ENCODE measurements at regions not wholly inside any gene's neighbourhood (a gene's known extent, or its start where the extent isn't known, plus 50 kb on each side); places are given as distances from the start of the nearest gene placed in this dataset.

DNA sequence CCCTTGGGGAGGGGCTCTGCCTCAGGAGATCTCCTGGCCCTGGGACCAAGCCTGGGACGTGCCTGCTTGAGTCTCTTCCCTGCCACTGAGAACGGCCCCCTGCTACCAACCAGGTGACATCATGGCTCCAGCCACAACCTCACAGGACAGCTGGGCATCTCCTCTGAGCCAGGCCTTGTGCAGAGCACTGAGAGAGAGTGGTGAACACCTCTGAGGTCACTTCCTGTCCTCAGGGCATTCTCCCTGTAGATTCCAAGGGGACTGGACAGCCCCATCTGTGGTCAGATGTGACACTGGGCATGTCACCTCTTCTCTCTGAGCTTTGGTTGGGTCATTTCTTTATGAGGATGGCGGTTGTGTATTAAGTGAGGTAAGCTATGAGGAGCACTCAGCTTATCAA is 172.0 kb downstream of the MELK start:
- Histone ChIP-seq H4K20me1 (no peaks in the 10 kb centered on the region), H3K36me3 (no peaks in the 10 kb centered on the region), H3K4me3 (no peak overlapping the region), H3K9me3 (no peaks in the 10 kb centered on the region), H3K4me2 (no peak overlapping the region), H3K27me3 (peaks cover 24% of the 10 kb centered on the region), H3K4me1 (peaks cover 8% of the 10 kb centered on the region; the same call in 1 of the 2 replicates), H3K9ac (no peak overlapping the region), H3K27ac (no peak overlapping the region)
- no peak for TF ChIP-seq Cebpa-rat (IDR thresholded peaks at IDR 0.05)

DNA sequence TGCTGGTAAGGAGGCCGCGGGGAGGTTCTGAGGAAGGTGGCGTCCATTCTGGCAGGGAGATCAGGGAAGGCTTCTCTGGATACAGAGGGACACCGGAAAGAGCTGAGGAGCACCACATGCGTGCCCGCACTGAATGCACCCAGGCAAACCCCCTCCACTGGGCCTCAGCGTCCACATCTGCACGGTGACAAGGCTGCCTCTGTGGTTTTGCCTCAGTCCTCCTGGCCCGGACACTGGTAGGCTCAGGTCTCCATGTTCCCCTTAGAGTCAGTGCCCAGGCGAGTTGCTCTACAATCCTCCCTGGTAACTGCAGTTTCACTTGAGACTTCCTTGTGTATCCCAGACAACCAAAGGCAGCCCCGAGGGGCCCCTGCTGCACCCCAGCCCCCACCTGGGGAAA is 173.3 kb downstream of the MELK start:
- Histone ChIP-seq H4K20me1 (no peaks in the 10 kb centered on the region), H3K9ac (no peak overlapping the region), H3K27me3 (peaks cover 11% of the 10 kb centered on the region), H3K4me3 (no peak overlapping the region), H3K27ac (no peak overlapping the region), H3K9me3 (no peaks in the 10 kb centered on the region), H3K4me1 (peaks cover 9% of the 10 kb centered on the region; the same call in 1 of the 2 replicates), H3K4me2 (no peak overlapping the region), H3K36me3 (no peaks in the 10 kb centered on the region)
- no peak for TF ChIP-seq Cebpa-rat (IDR thresholded peaks at IDR 0.05)

DNA sequence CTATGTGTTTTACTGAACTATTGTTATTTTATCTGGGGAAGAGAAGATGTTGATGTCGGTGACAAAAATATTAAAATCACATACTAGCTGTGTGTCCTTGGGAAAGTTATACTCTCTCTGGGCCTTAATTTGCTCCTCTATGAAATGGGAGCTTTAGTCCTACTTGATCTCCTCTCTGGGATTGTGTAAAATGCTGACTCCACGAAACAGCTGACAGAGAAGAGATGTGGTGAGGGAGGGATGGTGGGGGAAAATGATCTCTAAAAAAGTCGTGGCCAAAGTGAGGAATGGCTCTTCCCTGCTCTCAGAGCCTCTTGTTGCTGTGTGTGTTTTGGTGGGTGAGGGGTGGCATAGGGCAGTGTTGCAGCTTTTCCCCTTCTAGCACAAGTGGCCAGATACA is 173.7 kb downstream of the MELK start:
- Histone ChIP-seq H3K9me3 (no peaks in the 10 kb centered on the region), H3K9ac (no peak overlapping the region), H3K36me3 (no peaks in the 10 kb centered on the region), H4K20me1 (no peaks in the 10 kb centered on the region), H3K4me3 (no peak overlapping the region), H3K4me1 (peaks cover 9% of the 10 kb centered on the region; the same call in 1 of the 2 replicates), H3K4me2 (no peak overlapping the region), H3K27ac (no peak overlapping the region), H3K27me3 (peaks cover 7% of the 10 kb centered on the region)
- TF ChIP-seq Cebpa-rat (IDR thresholded peaks at IDR 0.05): no peak

DNA sequence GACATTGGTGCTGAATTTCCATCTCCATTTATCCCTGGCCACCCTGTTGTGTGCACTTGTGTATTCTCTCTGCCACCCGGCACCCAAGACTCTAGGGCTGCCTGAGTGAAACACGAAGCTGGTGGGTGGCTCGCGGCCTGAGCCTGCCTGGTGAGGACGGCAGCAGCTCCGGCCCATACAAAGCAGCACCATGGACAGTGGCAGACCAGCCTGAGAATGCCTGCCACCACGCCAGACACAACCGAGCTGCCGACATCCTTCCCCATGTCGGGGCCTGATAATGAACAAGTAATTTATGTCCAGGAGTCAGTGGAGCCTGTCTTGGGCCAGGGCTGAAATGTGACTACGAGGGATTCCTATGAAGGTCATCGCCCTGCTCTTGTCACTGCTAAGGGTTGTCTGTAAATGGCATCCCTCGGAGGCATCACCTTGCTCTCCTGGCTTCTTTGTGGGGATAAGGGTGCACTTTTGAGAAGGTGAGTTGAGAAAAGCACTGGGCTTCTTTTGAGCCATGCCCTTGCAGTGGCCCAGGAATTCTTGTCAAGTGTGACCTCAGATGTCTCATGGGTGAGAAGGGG is 175.7 kb downstream of the MELK start:
- H3K27ac ChIP-seq: no peak overlapping the region
- no peaks in the 10 kb centered on the region for H3K36me3 ChIP-seq
- TF ChIP-seq Cebpa-rat (IDR thresholded peaks at IDR 0.05): no peak
- H3K9me3 ChIP-seq: no peaks in the 10 kb centered on the region
- no peak overlapping the region for H3K9ac ChIP-seq
- H3K4me2 ChIP-seq: no peak overlapping the region
- H3K4me3 ChIP-seq: no peak overlapping the region
- peaks cover 9% of the 10 kb centered on the region; the same call in 1 of the 2 replicates for H3K4me1 ChIP-seq
- no peaks in the 10 kb centered on the region for H3K27me3 ChIP-seq
- no peaks in the 10 kb centered on the region for H4K20me1 ChIP-seq

DNA sequence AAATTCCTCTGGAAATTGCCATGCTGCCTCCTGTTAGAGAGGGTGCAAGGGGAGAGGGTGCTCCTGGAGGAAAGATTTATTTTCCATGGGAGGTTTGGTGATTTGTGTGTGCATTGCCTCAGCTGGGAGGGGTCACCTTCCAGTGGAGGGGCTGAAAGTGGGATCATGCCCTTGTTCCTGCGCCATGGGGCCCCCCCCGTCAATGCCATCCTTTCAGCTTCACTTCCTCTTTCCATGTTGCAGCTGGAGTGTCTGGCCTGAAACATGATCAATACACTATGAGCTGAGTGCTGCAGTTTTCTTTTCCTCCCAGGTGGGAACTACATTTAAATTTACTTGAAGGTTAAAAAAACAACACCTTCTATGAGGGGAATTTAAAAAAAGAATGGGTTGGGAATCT is 176.8 kb downstream of the MELK start:
- Histone ChIP-seq H3K9ac (no peak overlapping the region), H3K4me3 (no peak overlapping the region), H4K20me1 (no peaks in the 10 kb centered on the region), H3K9me3 (no peaks in the 10 kb centered on the region), H3K4me2 (no peak overlapping the region), H3K27ac (no peak overlapping the region), H3K36me3 (no peaks in the 10 kb centered on the region), H3K27me3 (no peaks in the 10 kb centered on the region), H3K4me1 (peaks cover 9% of the 10 kb centered on the region; the same call in 1 of the 2 replicates)
- no peak for TF ChIP-seq Cebpa-rat (IDR thresholded peaks at IDR 0.05)

DNA sequence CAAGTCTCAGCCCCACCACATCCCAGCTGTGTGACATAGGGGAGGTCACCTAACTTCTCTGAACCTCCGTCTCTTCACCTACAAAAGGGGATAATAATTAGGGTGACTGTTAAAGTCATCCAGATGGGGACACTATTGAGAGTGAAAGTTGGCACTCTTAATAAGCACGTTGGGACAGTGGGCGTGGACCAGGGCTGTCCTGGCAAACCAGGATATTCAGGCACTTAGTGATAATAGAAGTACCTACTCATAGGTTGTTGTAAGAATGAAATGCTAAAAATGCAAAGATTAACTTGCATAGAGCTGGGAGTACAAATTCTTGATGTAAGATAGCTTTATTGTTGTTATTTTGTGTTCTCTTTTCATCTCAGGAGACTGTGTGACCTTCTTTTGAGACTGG is 177.9 kb downstream of the MELK start:
- Histone ChIP-seq H3K9me3 (no peaks in the 10 kb centered on the region), H3K4me2 (no peak overlapping the region), H3K4me1 (peaks cover 9% of the 10 kb centered on the region; the same call in 1 of the 2 replicates), H3K4me3 (no peak overlapping the region), H4K20me1 (no peaks in the 10 kb centered on the region), H3K36me3 (no peaks in the 10 kb centered on the region), H3K27me3 (no peaks in the 10 kb centered on the region), H3K9ac (no peak overlapping the region), H3K27ac (no peak overlapping the region)
- TF ChIP-seq Cebpa-rat (IDR thresholded peaks at IDR 0.05): no peak

DNA sequence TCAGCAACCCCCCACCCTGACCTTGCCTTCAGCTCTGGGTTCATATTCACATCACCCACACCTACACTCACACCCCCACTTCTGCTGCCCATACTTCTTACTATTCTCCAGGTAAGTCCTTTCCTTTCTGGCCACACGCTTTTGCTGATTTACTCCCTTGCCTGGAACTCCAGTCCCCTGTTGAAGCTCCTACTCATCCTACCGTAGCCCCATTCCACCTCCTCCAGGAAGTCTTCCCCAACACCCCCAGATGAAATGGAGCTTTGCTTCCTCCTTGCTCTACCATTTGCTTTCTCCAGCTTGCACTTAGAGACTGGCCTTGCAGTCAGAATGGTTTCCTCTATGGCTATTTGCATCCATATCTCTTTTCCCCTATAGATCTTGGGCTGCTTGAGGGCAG is 182.3 kb downstream of the MELK start:
- H3K4me1 ChIP-seq: 0 out of 2 replicates have a peak, but pooled peaks cover under 1% of the 10 kb centered on the region
- no peaks in the 10 kb centered on the region for H3K9me3 ChIP-seq
- H3K36me3 ChIP-seq: no peaks in the 10 kb centered on the region
- H3K4me3 ChIP-seq: no peak overlapping the region
- TF ChIP-seq Cebpa-rat (IDR thresholded peaks at IDR 0.05): no peak
- no peak overlapping the region for H3K9ac ChIP-seq
- H3K27me3 ChIP-seq: no peaks in the 10 kb centered on the region
- H3K27ac ChIP-seq: no peak overlapping the region
- no peak overlapping the region for H3K4me2 ChIP-seq
- no peaks in the 10 kb centered on the region for H4K20me1 ChIP-seq

DNA sequence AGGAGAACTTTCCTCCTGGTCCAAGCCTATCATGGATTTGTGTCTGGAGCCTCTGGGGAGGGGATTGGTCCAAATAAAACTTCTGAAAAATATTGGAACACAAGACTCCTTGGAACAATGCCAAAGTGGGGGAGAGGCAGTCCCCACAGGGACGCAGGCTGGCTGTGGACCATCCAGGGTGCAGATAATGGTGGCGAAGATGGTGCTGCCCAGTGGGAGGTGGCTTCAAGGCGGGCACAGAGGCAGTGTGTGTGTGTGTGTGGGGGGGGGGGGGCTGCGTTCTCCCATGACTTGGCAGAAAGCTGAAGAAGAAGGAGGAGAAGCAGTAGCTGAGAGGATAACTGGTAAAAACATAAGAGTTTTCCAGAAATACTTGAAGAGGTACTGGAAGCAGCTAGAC is 186.4 kb downstream of the MELK start:
- no peaks in the 10 kb centered on the region for H3K27me3 ChIP-seq
- H3K4me2 ChIP-seq: no peak overlapping the region
- H3K36me3 ChIP-seq: no peaks in the 10 kb centered on the region
- H3K27ac ChIP-seq: no peak overlapping the region
- H3K9me3 ChIP-seq: no peaks in the 10 kb centered on the region
- no peak overlapping the region for H3K4me3 ChIP-seq
- no peak overlapping the region for H3K9ac ChIP-seq
- no peaks in the 10 kb centered on the region for H4K20me1 ChIP-seq
- TF ChIP-seq Cebpa-rat (IDR thresholded peaks at IDR 0.05): no peak
- H3K4me1 ChIP-seq: peaks cover 6% of the 10 kb centered on the region; the same call in 1 of the 2 replicates

DNA sequence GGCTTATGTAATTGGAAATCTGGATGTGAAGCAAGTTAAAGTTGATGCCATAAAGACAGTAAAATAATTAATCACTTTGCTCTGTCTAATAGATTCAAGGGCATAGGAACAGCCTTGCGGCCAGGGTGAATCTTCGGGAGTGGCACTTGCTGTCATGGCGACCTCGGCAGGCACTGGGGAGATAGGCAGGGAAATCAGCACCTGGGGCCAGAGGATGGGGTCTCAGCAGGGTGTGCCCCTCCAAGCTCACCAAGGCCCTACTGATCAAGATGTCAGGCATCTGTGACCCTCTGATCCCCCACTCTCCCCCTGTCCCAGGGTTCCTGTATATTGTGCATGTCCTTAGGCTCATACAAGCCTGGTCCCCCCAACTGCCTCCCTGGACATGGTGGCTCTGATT is 187.3 kb downstream of the MELK start:
- Histone ChIP-seq H3K27me3 (no peaks in the 10 kb centered on the region), H3K4me3 (no peak overlapping the region), H4K20me1 (no peaks in the 10 kb centered on the region), H3K4me1 (peaks cover 13% of the 10 kb centered on the region), H3K9me3 (no peaks in the 10 kb centered on the region), H3K9ac (no peak overlapping the region), H3K36me3 (no peaks in the 10 kb centered on the region), H3K27ac (no peak overlapping the region), H3K4me2 (no peak overlapping the region)
- TF ChIP-seq Cebpa-rat (IDR thresholded peaks at IDR 0.05): no peak

DNA sequence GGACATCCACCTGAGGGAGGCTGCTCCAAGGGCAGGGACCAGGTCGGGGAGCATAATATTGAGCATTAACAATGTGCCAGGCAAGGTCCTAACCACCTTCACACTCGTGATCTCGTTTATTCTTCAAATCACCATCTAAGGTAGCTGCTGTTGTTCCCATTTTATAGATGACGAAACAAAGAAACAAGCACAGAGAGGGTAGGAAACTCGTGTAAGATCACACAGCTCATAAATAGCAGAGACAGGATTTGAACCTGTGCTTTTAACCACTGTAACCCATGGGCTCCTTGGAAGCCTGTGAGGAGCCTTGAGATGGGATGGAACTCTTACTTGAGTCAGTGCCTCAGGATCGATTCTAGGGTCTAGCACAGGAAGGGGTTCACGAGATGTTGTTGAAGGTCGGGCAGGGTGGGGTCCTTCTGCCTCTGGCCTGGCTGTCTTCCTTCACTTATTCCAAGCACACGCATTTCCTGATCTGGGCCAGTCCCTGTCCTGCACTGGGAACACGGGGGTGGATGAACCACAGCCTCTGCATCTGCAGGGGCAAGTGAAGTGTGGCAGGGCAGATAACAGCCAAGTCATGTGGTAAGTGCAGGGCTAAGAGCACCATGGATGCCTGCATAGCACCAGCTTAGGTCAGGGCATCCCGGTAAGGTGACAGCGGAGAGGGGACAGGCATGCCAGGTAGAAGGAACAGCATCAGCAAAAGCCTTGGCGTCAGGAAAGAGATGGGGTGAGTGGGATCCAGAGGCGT is 188.1 kb downstream of the MELK start:
- Histone ChIP-seq H3K4me2 (no peak overlapping the region), H3K4me1 (peaks cover 21% of the 10 kb centered on the region), H4K20me1 (no peaks in the 10 kb centered on the region), H3K27me3 (no peaks in the 10 kb centered on the region), H3K9me3 (no peaks in the 10 kb centered on the region), H3K9ac (no peak overlapping the region), H3K27ac (no peak overlapping the region), H3K36me3 (no peaks in the 10 kb centered on the region), H3K4me3 (no peak overlapping the region)
- TF ChIP-seq Cebpa-rat (IDR thresholded peaks at IDR 0.05): no peak

Data from BLaER1 (cell line).